Ramos (cell line): ENCODE measurements at regions not wholly inside any gene's neighbourhood (a gene's known extent, or its start where the extent isn't known, plus 50 kb on each side); places are given as distances from the start of the nearest gene placed in this dataset.

Experiments used
- in situ Hi-C: fragments of 300-500 bp; cut with MboI; formaldehyde crosslinking; loops from one replicate; pipeline ENCODE4 v1.14.3; 2022; ENCODE audit warnings: low sequenced_read_pairs; ENCODE audit not compliant: unreplicated experiment

DNA sequence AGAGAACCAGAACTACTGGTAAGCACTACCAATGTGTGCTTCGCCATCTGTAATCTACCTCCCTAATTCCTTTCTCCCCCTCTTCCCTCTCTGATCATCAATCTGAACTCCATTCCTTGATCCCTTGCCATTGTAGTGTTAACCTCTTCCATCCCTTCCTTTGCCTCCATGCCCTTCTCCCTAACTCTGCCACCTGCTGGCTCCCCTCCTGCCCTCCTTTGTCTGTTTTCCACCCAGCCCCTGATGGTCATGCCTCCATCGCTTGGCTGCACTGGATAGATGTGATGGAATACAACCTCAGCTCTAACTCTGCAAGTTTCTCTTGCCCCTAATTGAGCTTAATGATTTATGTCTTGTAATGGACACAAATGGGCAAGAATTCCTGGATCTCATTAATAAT, 108.2 kb upstream of the ASIC2 start:
- in situ Hi-C loops, result no loop called here

DNA sequence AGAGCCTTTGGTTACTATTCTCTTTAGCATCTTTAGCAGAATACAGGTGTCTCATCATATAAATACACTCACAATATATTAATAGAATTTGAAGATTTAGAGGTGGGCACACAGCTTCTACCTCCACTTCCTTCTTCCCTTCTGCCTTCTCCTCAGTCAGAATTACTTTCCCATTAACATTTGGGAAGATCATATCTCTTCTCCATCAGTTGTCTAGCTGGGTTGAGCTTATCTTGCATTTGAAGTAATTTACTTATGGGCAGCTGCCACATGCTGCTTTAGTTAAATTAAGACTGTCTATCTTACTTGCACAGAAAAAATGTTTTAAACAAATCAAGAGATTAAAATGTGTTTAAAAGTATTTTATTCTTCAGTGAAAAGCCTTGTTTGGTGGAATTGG, 110.1 kb upstream of the ASIC2 start:
- in situ Hi-C loops, result no loop called here

GRCh38 chr17:33404070-33404819, 111.2 kb upstream of the ASIC2 start:
- in situ Hi-C loops, result no loop called here

- in situ Hi-C loops, result no loop called here
Observed at GRCh38 chr17:33416131-33416530, 123.0 kb upstream of the ASIC2 start.

DNA sequence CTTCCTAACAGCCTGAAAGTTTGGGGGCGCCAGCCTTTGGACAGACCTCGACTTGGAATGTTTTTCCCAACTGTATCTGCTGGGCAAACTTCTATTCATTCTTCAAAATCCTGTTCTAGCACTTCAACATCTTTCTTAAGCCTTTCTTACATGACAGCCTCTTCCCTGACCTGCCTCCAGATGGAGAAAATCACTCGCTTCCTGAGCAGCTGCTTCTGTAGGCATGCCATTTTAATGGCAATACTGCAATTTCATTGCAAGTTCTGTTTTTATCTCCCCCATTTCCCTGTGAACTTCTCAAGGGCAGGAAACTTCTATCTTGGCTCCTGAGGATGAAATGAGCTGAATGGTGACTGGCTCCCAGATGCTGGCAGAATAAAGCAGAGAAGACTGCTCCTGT, 128.8 kb upstream of the ASIC2 start:
- in situ Hi-C loops, result no loop called here

DNA sequence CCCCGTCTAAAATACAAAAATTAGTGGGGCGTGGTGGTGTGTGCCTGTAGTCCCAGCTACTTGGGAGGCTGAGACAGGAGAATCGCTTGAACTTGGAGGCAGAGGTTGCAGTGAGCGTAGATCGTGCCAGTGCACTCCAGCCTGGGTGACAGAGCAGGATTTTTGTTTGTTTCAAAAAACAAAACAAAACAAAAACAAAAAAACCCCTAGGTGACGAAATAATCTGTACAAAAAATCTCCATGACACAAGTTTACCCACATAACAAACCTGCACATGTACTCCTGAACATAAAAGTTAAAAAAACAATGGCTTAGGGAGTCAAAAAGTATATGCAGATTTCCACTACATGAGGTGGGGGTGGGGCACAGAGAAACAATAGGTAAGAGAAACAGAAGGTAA, 140.5 kb upstream of the ASIC2 start:
- in situ Hi-C loops, result no loop called here

DNA sequence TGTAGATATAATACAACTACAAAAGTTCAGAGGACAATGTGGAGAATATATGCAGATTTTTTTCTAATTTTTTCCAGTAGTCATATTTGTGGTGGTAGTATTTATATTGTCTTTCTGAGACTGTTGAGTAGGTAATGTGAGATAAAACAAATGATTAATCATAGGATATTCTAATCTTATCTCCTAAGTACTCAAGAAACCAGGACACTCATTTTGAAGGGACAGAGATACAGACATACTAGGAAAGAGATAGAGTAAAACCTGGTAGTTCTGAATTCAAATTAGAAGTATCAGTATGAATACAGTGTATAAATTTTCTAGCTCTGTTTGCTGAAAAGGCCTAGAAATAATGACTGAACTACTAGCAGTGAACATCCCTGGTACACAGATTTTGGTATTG, 141.7 kb upstream of the ASIC2 start:
- in situ Hi-C loops, result no loop called here

DNA sequence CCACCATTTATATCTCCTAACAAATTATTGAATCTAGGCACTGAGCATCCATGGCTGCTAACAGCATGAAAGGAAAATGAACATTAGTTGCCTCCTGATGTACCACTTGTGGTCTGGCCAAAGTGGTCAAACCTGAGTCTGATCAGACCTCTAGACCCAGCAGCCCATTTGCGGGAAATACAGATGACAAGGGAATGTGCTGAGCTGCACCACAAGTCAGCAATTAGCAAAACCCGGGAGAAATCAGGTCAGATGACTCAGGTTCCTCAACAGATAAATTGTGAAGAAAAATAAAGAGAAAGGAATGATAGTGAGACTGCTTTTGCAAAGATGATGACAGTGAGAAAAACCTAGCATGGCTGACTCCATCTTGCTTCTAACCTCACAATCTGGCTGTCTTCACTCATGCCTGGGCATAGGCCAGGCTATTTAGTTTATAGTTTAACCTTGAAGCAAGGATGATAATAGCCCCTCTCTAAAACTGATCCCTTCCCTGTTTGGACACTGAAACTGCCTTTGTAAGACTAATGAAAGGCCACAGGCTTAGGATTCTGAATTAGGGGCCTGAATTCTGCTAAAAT, 142.7 kb upstream of the ASIC2 start:
- in situ Hi-C loops, result no loop called here

DNA sequence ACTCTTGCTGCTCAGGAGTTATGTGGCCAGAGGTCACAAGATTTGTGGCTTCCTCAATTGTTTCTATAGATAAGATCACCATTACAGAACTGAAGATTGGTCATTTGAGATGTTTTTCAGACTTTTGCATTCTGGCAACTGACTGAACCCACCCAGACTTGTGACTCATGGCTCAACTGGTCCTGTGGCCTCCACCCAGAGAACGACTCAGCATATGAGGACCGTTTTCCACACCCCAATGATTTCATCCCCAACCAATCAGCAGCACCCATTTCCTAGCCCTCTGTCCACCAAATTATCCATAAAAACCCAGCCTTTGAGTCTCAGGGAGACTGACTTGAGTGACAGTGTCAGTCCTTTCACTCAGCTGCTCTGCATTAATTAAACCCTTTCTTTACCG, 143.2 kb upstream of the ASIC2 start:
- in situ Hi-C loops, result no loop called here

- in situ Hi-C loops, result no loop called here
Observed at GRCh38 chr17:33438139-33438538, 145.0 kb upstream of the ASIC2 start.

GRCh38 chr17:33438578-33438977, 145.5 kb upstream of the ASIC2 start:
- in situ Hi-C loops, result no loop called here

GRCh38 chr17:33442320-33442719, 149.2 kb upstream of the ASIC2 start:
- in situ Hi-C loops, result no loop called here

DNA sequence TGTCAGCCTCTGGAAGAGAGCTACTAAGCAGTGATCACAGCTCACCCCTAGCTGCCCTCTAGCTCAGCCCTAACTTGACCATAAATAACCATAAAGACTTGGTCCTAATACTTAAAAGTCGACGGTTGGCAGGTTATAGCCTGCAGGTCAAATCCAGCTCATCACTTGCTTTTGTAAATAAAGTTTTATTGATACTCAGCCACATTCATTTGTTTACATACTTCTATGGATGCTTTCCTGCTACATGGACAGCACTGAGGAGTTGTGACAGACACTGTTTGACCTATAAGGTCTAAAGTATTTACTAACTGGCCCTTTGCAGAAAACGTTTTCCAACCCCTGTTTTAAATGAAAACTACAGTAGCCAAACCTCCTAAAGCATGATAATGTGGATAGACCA, 151.6 kb upstream of the ASIC2 start:
- in situ Hi-C loops, result no loop called here

DNA sequence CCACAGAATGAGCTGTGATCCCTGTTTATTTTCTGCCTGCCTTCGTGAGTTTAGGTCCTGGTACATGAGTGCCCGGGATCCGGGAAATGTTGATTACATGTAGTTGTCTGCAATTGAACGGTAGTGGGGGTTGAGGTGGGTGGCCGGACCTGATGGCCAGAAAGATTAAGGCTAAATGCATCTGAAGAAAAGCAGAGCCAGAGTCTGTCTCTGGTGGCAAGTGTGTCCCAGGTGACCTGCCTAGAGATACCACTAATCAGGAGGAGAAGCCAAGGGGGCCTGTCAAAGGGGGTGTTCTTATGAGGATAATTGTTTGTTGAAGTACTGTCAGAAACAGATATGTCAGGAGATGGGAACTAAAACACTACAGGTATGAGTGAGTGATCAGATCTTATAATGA, 154.0 kb upstream of the ASIC2 start:
- in situ Hi-C loops, result no loop called here

GRCh38 chr17:33451221-33451620, 158.1 kb upstream of the ASIC2 start:
- in situ Hi-C loops, result no loop called here

DNA sequence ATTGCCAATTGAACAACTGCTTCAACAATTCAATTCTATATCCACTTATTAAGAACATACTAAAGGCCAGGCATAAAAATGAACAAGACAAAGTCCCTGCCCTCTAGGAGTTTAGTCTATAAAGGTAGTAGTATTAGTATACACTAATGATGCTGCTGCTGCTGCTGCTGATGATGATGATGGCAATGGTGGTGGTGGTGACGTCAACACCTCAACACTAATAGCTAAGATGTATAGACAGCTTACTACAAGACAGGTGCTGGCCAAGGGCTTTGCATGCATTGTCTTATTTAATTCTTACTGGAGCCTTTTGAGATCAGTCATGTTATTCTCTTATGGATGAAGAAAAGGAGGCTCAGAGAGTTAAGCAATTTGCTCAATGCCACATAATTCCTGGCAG, 164.4 kb upstream of the ASIC2 start:
- in situ Hi-C loops, result no loop called here

- in situ Hi-C loops, result no loop called here
Observed at GRCh38 chr17:33459078-33459940, 166.2 kb upstream of the ASIC2 start.

- in situ Hi-C loops, result no loop called here
Observed at GRCh38 chr17:33460781-33461450, 167.8 kb upstream of the ASIC2 start.

GRCh38 chr17:33463887-33464286, 170.8 kb upstream of the ASIC2 start:
- in situ Hi-C loops, result no loop called here

DNA sequence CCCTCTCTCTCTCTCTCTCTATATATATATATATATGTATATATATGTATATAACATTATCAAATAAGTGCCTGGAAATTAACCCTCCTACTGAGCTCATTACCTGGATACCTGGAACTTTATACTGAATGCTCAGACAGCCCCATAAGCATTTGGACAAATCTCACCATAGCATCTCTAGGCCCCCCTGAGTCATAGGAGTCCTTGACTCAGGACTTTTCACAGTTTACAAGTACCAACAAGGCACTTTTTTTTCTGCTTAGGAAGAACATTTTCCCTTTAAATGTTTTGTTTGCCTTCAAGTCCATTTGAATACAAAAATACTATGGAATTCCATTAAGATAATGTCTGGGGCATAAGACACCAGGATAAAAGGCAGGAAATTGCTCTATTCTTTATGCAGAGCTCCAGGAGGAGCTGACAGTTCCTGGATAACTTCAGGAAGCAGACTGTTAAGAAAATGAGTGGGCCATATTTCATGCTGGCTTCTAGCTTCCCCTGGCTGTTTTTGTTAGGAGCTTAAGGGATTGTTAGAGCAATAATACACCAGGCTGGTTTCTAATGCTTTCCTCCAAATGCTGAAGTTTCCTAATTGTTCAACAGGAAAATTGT, 171.7 kb upstream of the ASIC2 start:
- in situ Hi-C loops, result no loop called here
